Panc1 (cell line): ENCODE measurements at regions not wholly inside any gene's neighbourhood (a gene's known extent, or its start where the extent isn't known, plus 50 kb on each side); places are given as distances from the start of the nearest gene placed in this dataset.
A peak's percentile ranks its signal among the peaks of the same experiment; 100 is the strongest.

Experiments
- ATAC-seq: fragments of 200-7000 bp; cut with Tn5 transposase; 2 replicates; pipeline ENCODE4 v1.9.1; 2020; ENCODE audit warnings: mild to moderate bottlenecking, moderate library complexity
- BruUV-seq: library from RNA; stranded (reverse); fragments of 400-500 nt; replicated peaks from 2 replicates; lab custom pipeline; 2021; lab: Mats Ljungman, UMichigan
- CTCF ChIA-PET: fragments of 300-600 bp; sonication (Branson Sonifier 250); formaldehyde crosslinking; loops from one replicate; lab custom pipeline; 2022; ENCODE audit warnings: antibody characterized with exemption; lab: Charles Lee
- POLR2A ChIA-PET: fragments of 300-600 bp; sonication (Branson Sonifier 250); formaldehyde crosslinking; loops from one replicate; lab custom pipeline; 2022; ENCODE audit warnings: antibody characterized with exemption; lab: Charles Lee
- DNase-seq: peaks from one replicate; pipeline ENCODE4 v3.0.0-alpha.2; 2010; ENCODE audit warnings: low read depth, low spot score
- H3K27ac ChIP-seq: 2 replicates; pipeline ENCODE4 v1.5.1; 2011; ENCODE audit warnings: mild to moderate bottlenecking, low read length, inconsistent platforms
- H3K27me3 ChIP-seq: fragments of 200-500 bp; sonication (Bioruptor generic); 2 replicates; pipeline ENCODE4 v1.6.0; 2014; ENCODE audit warnings: low read length, inconsistent platforms; ENCODE audit not compliant: control insufficient read depth, insufficient read depth
- H3K36me3 ChIP-seq: fragments of 200-500 bp; sonication (Bioruptor generic); 2 replicates; pipeline ENCODE4 v1.5.1; 2014; ENCODE audit warnings: inconsistent platforms, mild to moderate bottlenecking, low read length, moderate library complexity; ENCODE audit not compliant: control insufficient read depth, insufficient read depth
- H3K4me1 ChIP-seq: 2 replicates; pipeline ENCODE4 v1.5.1; 2011; ENCODE audit warnings: inconsistent platforms, mild to moderate bottlenecking, low read length, moderate library complexity; ENCODE audit not compliant: control insufficient read depth, insufficient read depth
- H3K4me3 ChIP-seq, 2 experiments: 2 replicates each; pipeline ENCODE4 v1.5.1; 2011 to 2012; ENCODE audit warnings: low read depth in 2 of 2, low read length in 2 of 2, mild to moderate bottlenecking in 2 of 2, inconsistent platforms in 1 of 2, moderate library complexity in 1 of 2
- H3K9me3 ChIP-seq: fragments of 200-500 bp; sonication (Bioruptor generic); 2 replicates; pipeline ENCODE4 v1.5.1; 2014; ENCODE audit warnings: low read depth, mild to moderate bottlenecking, inconsistent platforms, low read length, moderate library complexity; ENCODE audit not compliant: control insufficient read depth, insufficient read depth
- CTCF ChIP-seq: fragments of 450-650 bp; IDR thresholded peaks from 2 replicates; pipeline ENCODE4 v1.5.1; 2017; ENCODE audit warnings: mild to moderate bottlenecking
- POLR2AphosphoS5 ChIP-seq: IDR thresholded peaks from 2 replicates; pipeline ENCODE4 v1.6.1; 2012; ENCODE audit warnings: mild to moderate bottlenecking, low read depth, low read length, moderate library complexity
- SIN3A ChIP-seq: IDR thresholded peaks from 2 replicates; pipeline ENCODE4 v1.6.1; 2012; ENCODE audit warnings: low read depth, mild to moderate bottlenecking, low read length, moderate library complexity, borderline replicate concordance; ENCODE audit not compliant: insufficient read depth
- TCF7L2 ChIP-seq: IDR thresholded peaks from 2 replicates; pipeline ENCODE4 v1.6.1; 2011; ENCODE audit warnings: mild to moderate bottlenecking, low read depth, low read length, inconsistent platforms
- in situ Hi-C: cut with HindIII; loops from 2 replicates; pipeline ENCODE4 v1.10.0; 2016; ENCODE audit warnings: low sequenced_read_pairs, low pct_unique_long_range_greater_than_20kb
- intact Hi-C: fragments of 100-400 bp; cut with micrococcal nuclease; formaldehyde crosslinking; loops from one replicate; pipeline ENCODE4 v1.10.0; 2022; ENCODE audit not compliant: unreplicated experiment
- TF ChIP-seq, protein P1 (sequence below), 2 experiments: IDR thresholded peaks; 2 replicates each; pipeline ENCODE4 v1.6.1; 2011 to 2012; ENCODE audit warnings: low read depth in 2 of 2, control low read depth in 1 of 2, low read length in 1 of 2, mild to moderate bottlenecking in 1 of 2, moderate library complexity in 1 of 2; ENCODE audit not compliant: insufficient read depth in 1 of 2

GRCh38 chr12:90484094-90484493, 470.9 kb downstream of the CCER1 start:
- in situ Hi-C loops, result no loop called here
- POLR2A ChIA-PET, result no interaction called here
- H3K27ac ChIP-seq, result no peak overlapping the region
- DNase-seq, result no peak
- CTCF ChIA-PET, result no interaction called here
- intact Hi-C loops, result no loop called here
- TF ChIP-seq, protein P1, sequence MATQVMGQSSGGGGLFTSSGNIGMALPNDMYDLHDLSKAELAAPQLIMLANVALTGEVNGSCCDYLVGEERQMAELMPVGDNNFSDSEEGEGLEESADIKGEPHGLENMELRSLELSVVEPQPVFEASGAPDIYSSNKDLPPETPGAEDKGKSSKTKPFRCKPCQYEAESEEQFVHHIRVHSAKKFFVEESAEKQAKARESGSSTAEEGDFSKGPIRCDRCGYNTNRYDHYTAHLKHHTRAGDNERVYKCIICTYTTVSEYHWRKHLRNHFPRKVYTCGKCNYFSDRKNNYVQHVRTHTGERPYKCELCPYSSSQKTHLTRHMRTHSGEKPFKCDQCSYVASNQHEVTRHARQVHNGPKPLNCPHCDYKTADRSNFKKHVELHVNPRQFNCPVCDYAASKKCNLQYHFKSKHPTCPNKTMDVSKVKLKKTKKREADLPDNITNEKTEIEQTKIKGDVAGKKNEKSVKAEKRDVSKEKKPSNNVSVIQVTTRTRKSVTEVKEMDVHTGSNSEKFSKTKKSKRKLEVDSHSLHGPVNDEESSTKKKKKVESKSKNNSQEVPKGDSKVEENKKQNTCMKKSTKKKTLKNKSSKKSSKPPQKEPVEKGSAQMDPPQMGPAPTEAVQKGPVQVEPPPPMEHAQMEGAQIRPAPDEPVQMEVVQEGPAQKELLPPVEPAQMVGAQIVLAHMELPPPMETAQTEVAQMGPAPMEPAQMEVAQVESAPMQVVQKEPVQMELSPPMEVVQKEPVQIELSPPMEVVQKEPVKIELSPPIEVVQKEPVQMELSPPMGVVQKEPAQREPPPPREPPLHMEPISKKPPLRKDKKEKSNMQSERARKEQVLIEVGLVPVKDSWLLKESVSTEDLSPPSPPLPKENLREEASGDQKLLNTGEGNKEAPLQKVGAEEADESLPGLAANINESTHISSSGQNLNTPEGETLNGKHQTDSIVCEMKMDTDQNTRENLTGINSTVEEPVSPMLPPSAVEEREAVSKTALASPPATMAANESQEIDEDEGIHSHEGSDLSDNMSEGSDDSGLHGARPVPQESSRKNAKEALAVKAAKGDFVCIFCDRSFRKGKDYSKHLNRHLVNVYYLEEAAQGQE (IDR thresholded peaks at IDR 0.05; ENCODE audit: insufficient read depth in 1 of 2, low read depth in 2 of 2, low read length in 1 of 2), result no peak
- TF ChIP-seq SIN3A (no peak), CTCF (no peak), POLR2AphosphoS5 (no peak), TCF7L2 (no peak)
- ATAC-seq, result no peak
- no peaks in the 10 kb centered on the region for H3K36me3 ChIP-seq
- no peaks in the 10 kb centered on the region; the same call in 1 of the 2 replicates for H3K4me1 ChIP-seq
- no peaks in the 10 kb centered on the region for H3K9me3 ChIP-seq
- no peaks in the 10 kb centered on the region for H3K27me3 ChIP-seq
- no peak overlapping the region for H3K4me3 ChIP-seq
- no TSS peak for BruUV-seq

GRCh38 chr12:90481748-90482147, 473.2 kb downstream of the CCER1 start:
- DNase-seq (no peak), ATAC-seq (peak; percentile 17; the same call in 1 of the 2 replicates)
- CTCF ChIA-PET, result no interaction called here
- intact Hi-C loops (no loop called here), in situ Hi-C loops (no loop called here)
- H3K4me3 ChIP-seq, result no peak overlapping the region
- BruUV-seq, result no TSS peak
- no peaks in the 10 kb centered on the region for H3K36me3 ChIP-seq
- TF ChIP-seq CTCF (no peak), TCF7L2 (peak; percentile 96)
- H3K27ac ChIP-seq, result no peak overlapping the region
- H3K4me1 ChIP-seq, result no peaks in the 10 kb centered on the region; the same call in 1 of the 2 replicates
- POLR2A ChIA-PET, result no interaction called here
- H3K9me3 ChIP-seq, result no peaks in the 10 kb centered on the region
- H3K27me3 ChIP-seq, result no peaks in the 10 kb centered on the region
